ENCODE measurements at regions not wholly inside any gene's neighbourhood (a gene's known extent, or its start where the extent isn't known, plus 50 kb on each side); places are given as distances from the start of the nearest gene placed in this dataset.

DNA sequence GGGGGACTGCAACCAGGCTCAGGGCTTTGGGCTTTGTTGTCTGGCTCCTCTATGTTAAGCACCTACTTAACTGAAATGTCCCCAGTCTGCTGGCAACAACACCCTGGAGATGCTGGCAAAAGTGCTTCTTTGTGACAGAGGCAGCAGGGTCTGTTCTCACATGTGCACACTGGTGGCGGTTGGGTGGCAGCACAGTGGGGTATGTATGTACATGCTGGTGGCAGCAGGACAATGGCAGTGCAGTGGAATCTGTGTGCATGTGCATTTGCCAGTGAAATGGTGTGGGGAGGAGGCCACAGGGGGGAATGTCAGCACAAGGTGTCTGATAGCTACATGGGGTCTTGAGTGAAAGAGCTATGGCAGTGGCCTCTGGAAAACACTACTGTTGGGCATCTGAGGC, 830.3 kb downstream of the DIPK2A start:
- Histone ChIP-seq H3K27ac (ENCODE audit: insufficient read length, low read depth, low read length) (no peak overlapping the region), H2BK20ac (ENCODE audit: low read depth, low read length, poor library complexity, severe bottlenecking) (no peak overlapping the region), H2BK5ac (ENCODE audit: insufficient read length, low read length) (no peak overlapping the region), H2AFZ (ENCODE audit: low read length) (no peak overlapping the region), H2BK12ac (ENCODE audit: insufficient read length, low read depth, low read length) (no peak overlapping the region), H4K20me1 (ENCODE audit: control insufficient read depth, insufficient read depth, insufficient read length) (no peaks in the 10 kb centered on the region), H3K14ac (ENCODE audit: insufficient read depth, low read length) (no peak overlapping the region), H3K56ac (ENCODE audit: insufficient read length, low read depth, low read length) (no peak overlapping the region), H3K23me2 (ENCODE audit: insufficient read length, low read depth, low read length, poor library complexity, severe bottlenecking) (no peaks in the 10 kb centered on the region), H3K4me2 (ENCODE audit: insufficient read depth, insufficient read length, low read length) (no peak overlapping the region), H3K18ac (ENCODE audit: insufficient read length, low read depth, low read length) (no peak overlapping the region), H3K79me1 (ENCODE audit: insufficient read depth, low read depth, low read length, poor library complexity, severe bottlenecking) (no peaks in the 10 kb centered on the region), H3K23ac (ENCODE audit: insufficient read length, low read depth, low read length) (no peak overlapping the region), H3K27me3 (ENCODE audit: insufficient read depth, low read length) (no peaks in the 10 kb centered on the region), H3K79me2 (ENCODE audit: insufficient read depth, low read length) (no peaks in the 10 kb centered on the region), H3K9ac (ENCODE audit: extremely low read depth, insufficient read length, low read length) (no peak overlapping the region), H2AK5ac (ENCODE audit: insufficient read length, low read length) (no peak overlapping the region), H2BK120ac (ENCODE audit: low read depth, low read length, poor library complexity, severe bottlenecking) (no peak overlapping the region), H3T11ph (ENCODE audit: low read length) (no peak overlapping the region), H4K91ac (ENCODE audit: insufficient read length, low read depth, low read length) (no peak overlapping the region), H2BK15ac (ENCODE audit: low read depth, low read length) (no peak overlapping the region), H3K4ac (ENCODE audit: low read depth, low read length) (no peak overlapping the region), H4K8ac (replicated peaks; ENCODE audit: insufficient read length, low read depth, low read length) (no peak overlapping the region), H4K5ac (ENCODE audit: insufficient read length, low read depth, low read length) (no peak overlapping the region), H3K4me1 (ENCODE audit: insufficient read depth, low read length) (no peaks in the 10 kb centered on the region), H3K9me3 (ENCODE audit: control insufficient read depth, low read depth, low read length) (no peaks in the 10 kb centered on the region)
- Mint-ChIP-seq H3K27me3 (ENCODE audit: low read depth) (no peaks in the 10 kb centered on the region), H3K4me3 (no peak overlapping the region), H3K36me3 (ENCODE audit: insufficient read depth in 1 of 3, low read depth in 3 of 3) (no peaks in the 10 kb centered on the region), H3K4me1 (peaks cover 0 to 4% of the 10 kb centered on the region in 2 experiments; a peak in 1 of 4 replicates), H3K27ac (peak overlapping the region in 1 of 3 experiments; percentile 62; a peak in 3 of 7 replicates), H3K9me3 (no peaks in the 10 kb centered on the region; a peak in 1 of 5 replicates)
- no peak for DNase-seq
- TF ChIP-seq, protein P1, sequence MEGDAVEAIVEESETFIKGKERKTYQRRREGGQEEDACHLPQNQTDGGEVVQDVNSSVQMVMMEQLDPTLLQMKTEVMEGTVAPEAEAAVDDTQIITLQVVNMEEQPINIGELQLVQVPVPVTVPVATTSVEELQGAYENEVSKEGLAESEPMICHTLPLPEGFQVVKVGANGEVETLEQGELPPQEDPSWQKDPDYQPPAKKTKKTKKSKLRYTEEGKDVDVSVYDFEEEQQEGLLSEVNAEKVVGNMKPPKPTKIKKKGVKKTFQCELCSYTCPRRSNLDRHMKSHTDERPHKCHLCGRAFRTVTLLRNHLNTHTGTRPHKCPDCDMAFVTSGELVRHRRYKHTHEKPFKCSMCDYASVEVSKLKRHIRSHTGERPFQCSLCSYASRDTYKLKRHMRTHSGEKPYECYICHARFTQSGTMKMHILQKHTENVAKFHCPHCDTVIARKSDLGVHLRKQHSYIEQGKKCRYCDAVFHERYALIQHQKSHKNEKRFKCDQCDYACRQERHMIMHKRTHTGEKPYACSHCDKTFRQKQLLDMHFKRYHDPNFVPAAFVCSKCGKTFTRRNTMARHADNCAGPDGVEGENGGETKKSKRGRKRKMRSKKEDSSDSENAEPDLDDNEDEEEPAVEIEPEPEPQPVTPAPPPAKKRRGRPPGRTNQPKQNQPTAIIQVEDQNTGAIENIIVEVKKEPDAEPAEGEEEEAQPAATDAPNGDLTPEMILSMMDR (conservative IDR thresholded peaks at IDR 0.05): no peak
- WGBS (ENCODE audit: extremely low coverage, insufficient read length, low lambda C conversion rate): no CpG with 5 or more reads among the region's 1 CpG

Data from H9 (cell line).